Left renal cortex interstitium (tissue), 4 donors: ENCODE measurements at regions not wholly inside any gene's neighbourhood (a gene's known extent, or its start where the extent isn't known, plus 50 kb on each side); places are given as distances from the start of the nearest gene placed in this dataset.

ENCODE experiments used
- DNase-seq, 4 donors: peaks; one replicate each; pipeline ENCODE4 v3.0.0-alpha.2; 2013; ENCODE audit warnings: low read depth in 4 of 4, low spot score in 2 of 4, missing footprints in 1 of 4

DNA sequence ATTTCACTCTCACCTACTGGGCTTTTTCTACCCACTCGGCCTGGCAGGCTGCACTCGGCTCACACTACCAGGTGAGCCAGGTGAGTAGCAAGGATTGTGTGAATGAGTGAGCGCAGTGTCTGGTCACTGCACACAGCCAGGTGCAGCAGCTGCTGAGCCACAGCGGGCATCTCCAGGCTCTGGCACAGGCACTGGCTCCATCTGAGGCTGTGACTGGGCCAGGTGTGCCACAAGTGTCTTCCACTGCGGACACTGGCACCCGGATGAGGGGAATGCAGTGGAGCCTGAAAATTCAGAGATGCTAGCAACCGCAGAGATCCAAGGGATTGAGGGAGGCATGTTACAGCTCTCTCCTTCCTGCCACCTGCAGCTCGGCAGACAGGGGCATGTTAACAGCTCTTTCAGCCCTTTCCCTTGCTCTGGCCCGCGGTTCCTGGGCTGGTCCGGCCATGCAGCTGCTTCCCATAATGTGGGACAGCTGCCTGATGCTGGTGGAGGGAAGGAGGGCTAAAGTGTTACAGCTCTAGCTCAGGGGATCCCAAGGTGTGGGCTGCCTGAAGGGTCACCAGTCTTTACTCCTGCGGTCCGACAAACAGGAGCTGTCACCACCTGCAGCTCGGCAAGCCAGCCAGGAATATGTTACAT lies 1038.3 kb downstream of the AMY1C start:
- no peak for DNase-seq

DNA sequence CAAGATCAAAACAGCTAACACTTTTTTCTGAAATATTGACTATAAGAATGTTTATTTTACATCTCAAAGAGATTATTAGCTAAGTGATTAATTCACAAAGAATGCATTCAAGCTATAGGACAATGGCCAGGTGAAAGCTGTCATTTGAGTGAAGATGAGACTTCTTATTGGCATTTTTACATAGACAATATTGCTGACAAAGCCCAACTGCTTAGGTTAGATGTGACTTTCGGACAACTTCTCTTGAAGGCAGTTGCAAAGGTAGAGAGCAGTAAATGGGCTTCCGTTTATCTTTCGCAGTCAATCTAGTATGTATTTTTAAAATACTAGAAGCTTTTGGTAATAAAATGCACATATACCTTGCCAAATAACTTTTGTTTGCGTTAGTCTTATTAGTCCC lies 1041.3 kb downstream of the AMY1C start:
- DNase-seq, result no peak

DNA sequence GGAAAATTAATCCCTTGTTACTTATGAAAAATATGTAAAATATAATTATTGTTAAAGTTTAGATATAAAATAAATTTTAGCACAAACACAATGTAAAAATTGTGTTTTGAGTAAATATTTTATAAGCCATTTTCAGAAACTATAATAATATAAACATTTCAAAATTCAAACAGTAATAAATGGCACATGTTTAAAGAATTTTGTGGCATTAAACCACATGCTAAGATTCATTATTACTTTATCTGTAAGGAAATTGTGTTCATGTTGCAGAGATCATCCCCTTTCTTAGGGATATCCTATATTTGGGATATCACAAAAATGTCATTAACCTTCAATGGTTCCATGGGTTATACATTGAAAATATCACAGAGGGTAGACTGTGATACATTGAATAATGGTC lies 1044.3 kb downstream of the AMY1C start:
- no peak for DNase-seq

DNA sequence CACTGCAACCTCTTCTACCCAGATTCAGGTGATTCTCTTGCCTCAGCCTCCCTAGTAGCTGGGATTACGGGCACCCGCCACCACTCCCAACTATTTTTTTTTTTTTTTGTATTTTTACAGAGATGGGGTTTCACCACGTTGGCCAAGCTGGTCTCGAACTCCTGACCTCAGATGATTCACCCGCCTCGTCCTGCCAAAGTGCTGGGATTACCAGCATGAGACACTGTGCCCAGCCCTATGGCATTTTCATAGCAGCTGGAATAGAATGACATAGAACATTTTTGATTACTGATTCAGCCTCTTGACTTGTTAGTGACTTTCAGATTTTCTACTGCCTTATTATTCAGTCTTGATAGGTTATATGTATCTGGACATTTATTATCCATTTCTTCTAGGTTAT lies 1046.2 kb downstream of the AMY1C start:
- DNase-seq, result no peak

DNA sequence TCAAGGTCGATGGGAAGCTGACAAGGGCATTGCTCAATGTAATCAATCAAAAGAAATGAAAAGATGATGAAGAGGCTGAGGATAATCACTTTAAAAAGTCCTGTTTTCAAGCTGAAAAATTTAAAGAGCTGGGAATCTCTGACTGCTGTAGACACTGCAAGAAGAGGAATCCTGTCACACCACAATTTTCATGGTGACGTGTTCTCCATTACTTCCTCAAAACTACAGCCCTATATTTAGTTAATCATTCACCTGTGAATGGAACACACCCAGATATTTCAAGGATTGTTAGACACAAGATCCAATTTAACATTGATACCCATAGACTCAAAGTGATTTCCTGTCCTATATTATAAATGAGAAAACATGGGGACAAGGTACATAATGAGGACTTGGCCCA lies 1048.3 kb downstream of the AMY1C start:
- no peak for DNase-seq

DNA sequence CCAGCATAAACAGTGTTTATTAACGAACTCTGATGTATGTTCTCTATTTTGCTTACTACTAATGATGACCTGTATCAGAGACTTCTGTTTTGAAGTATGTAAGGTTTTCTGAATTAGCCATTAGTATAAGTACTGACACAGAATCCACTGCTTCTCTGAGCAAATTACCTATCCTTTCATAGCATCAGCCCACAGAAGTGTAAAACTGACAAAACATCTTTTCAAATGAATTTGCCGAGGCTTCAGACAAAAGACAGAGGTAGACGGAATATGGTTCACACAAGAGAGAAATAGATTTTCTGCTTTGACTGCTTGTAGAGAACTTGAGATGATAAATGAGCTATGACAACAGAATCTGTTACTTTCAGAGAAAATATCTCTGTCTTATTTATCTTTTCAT lies 1051.6 kb downstream of the AMY1C start:
- no peak for DNase-seq

DNA sequence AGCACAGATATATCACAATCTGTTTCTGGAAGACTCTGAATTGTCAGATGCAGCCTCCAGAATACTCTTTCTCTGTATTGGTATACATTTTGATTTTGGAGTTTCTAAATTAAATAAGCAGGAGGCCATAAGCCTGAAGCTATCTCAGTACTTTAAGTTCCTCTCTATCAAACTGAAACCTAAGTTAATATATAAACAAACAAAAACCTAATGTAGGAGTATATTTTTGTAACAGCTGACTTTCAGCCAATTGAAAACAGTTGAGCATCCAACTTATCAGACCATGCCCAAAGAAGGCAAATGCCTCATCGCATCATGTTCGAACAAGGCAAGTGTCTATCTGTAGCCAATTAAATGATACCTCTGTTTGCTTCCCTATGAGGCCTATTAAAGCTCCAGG lies 1054.4 kb downstream of the AMY1C start:
- no peak for DNase-seq

DNA sequence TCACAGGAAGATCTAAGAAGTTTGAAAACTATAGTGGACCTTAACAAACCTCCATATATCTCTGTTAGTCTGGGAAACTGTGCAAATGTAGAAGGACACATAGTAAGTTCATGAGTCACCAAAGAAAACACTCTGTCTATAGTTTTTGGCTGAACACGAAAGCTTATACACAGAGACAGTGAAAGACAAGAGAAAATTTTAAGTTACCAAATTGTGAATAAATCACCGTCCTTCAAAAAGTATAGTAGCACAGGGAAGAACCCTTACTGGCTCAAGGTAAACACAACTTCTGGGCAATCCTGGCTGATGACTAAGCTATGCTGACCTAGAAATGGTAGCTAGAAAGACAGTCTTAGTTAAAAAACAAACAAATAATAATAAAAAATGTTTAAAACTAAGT lies 1057.9 kb downstream of the AMY1C start:
- DNase-seq, result no peak

DNA sequence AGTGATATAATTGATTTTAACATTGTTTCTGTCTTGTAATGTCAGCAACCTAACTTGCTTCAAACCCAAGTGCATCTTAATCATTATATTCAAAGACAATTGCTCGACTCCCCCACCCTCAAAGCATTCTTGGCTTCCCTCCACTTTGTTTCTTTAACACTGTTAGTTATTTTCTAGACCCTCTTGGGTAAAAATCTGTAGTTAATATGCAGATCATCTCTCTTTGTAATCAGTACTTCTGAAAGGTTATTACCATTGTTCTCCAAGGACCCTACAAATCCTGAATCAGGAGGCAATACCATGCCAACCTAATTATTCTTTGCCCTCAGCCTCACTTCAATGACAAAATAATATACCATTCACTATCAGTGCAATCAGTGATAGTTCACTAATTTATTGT lies 1075.7 kb downstream of the AMY1C start:
- DNase-seq, result no peak

DNA sequence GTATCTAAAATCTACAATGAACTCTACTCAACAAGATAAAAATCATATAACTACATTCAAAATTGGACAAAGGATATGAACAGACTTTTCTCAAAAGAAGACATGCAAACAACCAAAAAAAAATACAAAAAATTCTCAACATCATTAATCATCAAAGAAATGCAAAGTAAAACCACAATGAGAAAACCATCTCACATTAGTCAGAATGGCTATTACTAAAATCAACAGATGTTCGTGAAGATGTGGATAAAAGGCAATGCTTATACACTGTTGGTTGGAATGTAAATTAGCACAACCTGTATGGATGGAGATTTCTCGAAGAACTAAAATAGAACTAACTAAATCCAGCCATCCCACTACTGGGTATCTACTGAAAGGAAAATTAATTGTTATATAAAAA lies 1080.8 kb downstream of the AMY1C start:
- no peak for DNase-seq

DNA sequence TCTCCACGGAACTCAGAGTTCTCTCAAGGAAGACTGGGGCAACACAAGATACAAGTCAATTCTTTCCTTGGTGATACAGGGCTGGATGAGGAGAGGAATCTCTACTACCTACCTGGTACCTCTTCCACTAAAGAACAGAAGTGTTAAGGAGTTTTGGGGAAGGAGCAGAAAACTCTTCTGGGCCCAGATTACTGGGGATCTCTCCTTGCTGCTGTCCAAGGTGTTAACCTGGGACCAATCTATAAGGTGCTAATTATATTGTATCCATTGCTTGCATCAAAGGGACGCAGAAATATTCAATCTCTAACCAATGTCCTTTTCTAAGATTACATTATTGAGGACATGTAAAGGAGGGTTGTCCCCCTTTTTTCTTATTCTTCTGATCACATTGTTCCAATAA lies 1102.5 kb downstream of the AMY1C start:
- DNase-seq, result no peak

DNA sequence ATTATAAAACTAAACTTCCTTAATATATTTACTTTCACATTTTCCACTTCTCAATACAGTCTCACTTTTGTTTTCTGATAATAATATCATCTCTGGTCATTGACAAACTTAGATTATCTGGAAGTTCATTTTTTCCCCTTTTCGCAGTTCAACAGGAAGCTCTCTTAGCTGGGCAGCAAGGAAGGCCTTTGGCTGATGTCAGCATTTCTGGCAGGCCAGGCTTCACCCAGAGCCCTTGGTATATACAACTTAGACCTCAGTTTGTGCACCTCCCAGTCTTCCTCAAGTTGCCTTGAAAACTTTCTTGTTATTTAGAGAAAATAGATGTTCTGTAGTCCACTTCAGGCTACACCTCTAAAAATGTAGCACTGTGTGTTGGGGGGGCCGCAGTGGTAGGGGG lies 1103.6 kb downstream of the AMY1C start:
- DNase-seq, result no peak

DNA sequence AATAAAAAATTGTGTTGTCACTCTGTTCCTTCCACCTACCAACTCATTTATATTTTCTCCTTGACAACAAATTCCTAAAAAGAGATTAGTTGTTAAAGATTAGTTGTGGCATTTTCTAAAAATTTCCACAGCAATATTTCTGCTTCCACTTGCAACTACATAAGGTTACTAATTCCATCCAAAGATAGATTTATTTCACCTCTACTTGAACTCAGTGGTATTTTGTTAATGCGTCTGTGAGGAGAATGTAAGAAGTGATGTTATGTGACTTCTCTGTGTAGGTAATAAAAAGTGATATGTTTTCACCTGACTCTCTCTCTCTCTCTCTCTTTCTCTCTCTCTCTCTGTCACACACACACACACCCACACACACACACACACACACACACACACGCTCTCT lies 1104.8 kb downstream of the AMY1C start:
- DNase-seq, result no peak

DNA sequence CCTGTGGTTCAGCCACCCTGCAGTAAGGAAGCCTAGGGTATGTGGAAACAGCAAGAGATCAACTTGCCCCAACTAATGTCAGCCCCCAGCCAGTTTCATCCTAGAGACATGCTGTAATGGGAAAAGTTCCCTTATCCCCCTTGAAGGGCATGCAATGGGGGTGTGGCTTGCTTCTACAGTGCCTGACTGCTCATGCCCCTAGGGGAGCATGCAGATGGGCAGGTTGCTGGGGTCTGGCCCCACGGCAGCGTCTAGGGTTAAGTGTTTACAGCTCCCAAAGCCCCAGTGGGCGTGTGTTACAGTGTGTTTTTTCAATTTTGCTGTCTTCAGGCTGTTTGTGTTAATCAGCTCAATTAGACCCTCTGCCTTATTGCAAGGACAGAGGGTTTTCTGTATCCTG lies 1105.9 kb downstream of the AMY1C start:
- no peak for DNase-seq

DNA sequence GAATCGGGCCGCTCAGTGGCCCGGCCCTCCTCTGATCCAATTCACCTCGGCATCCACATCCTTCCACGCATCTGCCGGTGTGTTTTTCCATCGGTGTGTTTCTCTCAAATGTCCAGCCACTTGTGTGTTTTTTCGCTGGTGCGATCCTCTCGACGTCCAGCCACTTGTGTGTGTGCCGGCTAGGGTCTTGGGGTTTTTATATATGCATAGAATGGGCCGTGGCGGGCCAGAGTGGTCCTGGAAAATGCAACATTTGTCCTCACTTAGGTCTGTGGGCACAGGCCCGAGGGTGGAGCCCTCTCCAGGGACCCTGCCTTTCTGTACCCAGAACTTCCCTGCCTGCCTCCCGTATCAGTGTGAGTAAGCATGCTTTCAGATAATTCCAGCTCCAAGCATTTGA lies 1106.4 kb downstream of the AMY1C start:
- no peak for DNase-seq

DNA sequence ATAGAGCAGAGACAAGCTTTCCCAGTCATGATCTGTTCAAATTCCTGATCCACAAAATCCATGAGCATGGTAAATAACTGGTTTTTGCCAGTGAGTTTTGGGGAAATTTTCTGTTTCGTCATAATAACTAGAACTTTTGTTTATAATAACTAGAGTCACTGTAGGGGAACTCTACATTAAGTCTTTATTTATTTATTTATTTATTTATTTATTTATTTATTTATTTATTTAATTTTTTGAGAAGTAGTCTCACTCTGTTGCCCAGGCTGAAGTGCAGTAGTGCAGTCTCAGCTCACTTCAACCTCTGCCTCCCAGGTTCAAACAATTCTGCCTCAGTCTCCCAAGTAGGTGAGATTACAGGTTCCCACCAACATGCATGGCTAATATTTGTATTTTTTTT lies 1106.8 kb downstream of the AMY1C start:
- DNase-seq, result no peak

DNA sequence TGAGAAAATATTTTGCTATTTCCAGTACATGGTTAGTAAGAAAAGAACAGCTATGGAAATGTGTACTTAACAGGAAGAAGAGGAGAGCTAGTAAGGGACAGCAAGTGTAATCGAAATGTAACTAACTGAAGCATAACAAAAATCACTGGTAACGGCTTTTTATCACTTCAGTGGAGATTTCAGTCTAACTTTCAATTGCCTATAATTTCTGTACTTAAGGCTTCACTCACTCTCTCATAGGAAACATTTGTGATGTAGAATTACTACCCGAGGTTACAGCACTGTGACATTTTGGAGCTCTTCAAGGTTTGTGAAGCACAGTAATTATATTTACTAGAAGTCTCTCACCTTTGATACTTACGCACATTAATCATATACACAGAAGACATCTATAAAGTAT lies 1119.1 kb downstream of the AMY1C start:
- DNase-seq, result no peak

DNA sequence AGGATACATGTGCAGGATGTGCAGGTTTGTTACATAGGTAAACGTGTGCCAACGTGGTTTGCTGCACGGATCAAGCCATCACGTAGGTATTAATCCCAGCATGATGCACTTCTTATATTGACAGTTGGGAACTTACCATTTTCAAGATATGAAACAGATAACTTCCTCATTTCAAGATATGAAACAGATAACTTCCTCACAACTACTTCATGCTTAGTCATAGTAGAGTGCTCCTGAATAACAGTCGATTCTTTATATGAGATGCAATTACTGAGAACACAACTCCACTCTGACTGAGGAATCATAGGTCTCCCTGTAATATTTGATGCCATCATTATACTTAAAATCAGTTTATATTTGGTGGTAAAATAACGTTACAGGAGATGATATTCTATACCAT lies 1124.3 kb downstream of the AMY1C start:
- DNase-seq, result no peak

DNA sequence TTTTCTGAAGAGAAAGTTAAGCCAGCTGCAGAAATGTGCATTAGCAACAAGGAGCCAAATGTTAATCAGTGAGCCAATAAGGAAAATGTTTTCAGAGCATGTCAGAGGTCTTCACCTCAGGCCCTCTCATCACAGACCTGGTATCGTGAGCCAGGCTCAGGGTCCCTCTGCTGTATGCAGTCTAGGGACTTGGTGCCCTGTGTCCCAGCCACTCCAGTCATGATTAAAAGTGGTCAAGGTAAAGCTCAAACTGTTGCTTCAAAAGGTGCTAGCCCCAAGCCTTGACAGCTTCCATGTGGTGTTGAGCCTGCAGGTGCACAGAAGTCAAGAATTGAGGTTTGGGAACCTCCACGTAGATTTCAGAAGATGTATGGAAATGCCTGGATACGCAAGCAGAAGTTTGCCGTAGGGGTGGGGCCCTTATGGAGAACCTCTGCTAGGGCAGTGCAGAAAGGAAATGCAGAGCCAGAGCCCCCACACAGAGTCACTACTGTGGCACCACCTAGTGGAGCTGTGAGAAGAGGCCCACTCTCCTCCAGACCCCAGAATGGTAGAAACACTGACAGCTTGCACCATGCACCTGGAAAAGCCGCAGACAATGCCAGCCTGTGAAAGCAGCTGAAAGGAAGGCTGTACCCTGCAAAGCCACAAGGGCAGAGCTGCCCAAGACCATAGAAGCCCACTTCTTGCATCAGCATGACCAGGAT lies 1128.7 kb downstream of the AMY1C start:
- no peak for DNase-seq

DNA sequence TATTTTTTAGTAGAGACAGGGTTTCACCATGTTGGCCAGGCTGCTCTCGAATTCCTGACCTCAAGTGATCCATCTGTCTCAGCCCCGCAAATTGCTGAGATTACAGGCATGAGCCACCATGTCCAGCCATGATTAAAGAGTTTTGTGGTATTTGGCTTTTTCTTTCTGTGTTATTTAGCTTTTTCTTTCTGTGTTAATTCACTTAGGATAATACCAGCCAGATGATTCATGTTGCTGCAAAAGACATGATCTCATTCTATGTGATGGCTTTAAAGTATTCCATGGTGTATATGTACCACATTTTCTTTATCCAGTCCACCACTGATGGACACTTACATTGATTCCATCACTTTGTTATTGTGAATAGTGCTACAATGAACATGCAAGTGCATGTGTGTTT lies 1135.2 kb downstream of the AMY1C start:
- DNase-seq, result no peak

DNA sequence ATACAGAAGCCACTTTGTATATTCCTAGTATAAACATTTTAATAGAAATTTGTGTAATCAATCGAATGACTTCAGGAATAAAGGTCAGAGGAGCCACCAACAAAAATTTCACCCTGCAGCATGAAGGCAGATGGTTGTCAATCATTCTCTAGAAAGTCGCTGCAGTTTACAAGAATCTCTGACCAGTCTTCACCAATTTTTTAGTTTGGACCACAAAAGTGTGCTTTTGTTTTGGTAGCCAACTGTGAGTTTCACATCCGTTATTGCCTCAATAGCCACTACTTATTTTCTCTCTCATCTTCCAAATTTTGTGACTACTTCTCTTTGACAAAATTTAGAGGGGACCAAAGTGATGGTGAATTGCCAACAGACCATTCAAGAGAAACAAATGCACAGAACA lies 1155.6 kb downstream of the AMY1C start:
- no peak for DNase-seq

DNA sequence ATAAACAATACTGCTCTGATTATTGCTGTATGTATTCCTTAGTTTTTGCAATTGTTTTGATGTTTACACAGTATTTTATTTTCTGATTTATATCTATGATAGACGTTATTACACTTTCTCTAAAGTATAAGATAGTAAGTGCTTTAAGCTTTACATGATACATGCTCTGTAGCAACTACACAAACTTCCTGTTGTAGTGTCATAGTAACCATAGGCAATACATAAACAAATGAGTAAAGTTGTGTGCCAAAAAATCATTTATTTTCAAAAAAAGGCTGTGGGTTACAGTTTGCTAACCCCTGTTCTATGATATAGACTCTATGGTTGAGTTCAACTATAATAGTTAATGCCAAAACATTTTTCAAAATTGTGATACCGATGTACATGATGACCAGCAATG lies 1156.4 kb downstream of the AMY1C start:
- DNase-seq, result no peak

DNA sequence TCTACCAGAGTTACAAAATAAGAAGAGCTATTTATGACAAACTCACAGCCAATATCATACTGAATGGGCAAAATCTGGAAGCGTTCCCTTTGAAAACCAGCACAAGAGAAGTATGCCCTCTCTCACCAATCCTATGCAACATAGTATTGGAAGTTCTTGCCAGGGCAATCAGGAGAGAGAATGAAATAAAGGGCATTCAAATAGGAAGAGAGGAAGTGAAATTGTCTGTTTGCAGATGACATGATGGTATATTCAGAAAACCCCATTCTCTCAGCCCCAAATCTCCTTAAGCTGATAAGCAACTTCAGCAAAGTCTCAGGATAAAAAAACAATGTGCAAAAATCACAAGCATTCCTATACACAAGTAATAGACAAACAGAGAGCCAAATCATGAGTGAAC lies 1169.5 kb downstream of the AMY1C start:
- no peak for DNase-seq
